Mononuclear cell (primary cell): ENCODE measurements at regions not wholly inside any gene's neighbourhood (a gene's known extent, or its start where the extent isn't known, plus 50 kb on each side); places are given as distances from the start of the nearest gene placed in this dataset.

Experiments
- H3K27me3 ChIP-seq: 2 replicates; pipeline ENCODE4 v1.6.0; 2011; ENCODE audit warnings: low read length, control low read depth; ENCODE audit not compliant: insufficient read depth
- H3K4me1 ChIP-seq: 2 replicates; pipeline ENCODE4 v1.5.1; 2011; ENCODE audit warnings: mild to moderate bottlenecking, low read length, control low read depth; ENCODE audit not compliant: insufficient read depth
- H3K4me3 ChIP-seq: 2 replicates; pipeline ENCODE4 v1.5.1; 2011; ENCODE audit warnings: mild to moderate bottlenecking, low read length, moderate library complexity
- H3K9me3 ChIP-seq: 2 replicates; pipeline ENCODE4 v1.5.1; 2011; ENCODE audit warnings: low read depth, mild to moderate bottlenecking, control low read depth, low read length

DNA sequence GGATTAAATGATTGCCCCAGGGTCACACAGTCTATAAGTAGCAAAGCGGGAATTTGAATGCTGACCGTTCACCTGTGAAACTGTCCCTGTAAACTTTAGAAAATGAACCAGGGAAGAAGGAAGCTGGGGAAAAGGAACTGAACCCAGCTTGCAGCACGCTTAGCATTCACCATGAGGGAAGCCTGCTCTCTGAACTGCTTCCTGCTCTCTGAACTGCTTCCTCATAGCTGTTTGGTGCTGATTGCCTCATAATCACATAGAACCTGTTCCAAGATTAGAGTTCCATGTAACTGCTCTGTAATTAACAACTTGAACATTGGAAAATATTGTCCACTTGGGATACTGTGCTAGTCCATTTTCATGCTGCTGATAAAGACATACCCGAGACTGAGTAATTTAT is 1504.8 kb upstream of the TMEM132C start:
- peaks cover 22% of the 10 kb centered on the region for H3K9me3 ChIP-seq
- no peaks in the 10 kb centered on the region for H3K27me3 ChIP-seq
- H3K4me1 ChIP-seq: no peaks in the 10 kb centered on the region
- no peak overlapping the region for H3K4me3 ChIP-seq

DNA sequence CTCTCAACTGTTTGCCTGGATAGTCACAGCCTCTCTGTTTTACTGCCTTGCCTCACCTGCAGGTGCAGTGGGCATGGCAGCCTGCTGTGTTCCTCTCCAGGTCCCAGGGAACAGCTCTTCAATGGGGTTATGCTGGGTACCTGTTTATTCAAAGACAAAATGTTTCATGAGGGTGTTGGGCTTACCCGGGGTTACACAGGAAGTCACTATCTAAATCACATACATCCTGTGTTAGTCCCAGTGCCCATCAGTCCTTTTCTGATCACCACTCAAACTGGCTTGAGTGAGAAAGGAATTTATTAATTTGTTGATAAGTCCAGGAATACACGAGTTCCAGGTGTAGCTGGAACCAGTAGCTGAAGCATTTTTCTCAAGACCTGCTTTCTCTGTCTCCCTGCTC is 1503.6 kb upstream of the TMEM132C start:
- Histone ChIP-seq H3K27me3 (no peaks in the 10 kb centered on the region), H3K4me3 (no peak overlapping the region), H3K9me3 (peaks cover 22% of the 10 kb centered on the region), H3K4me1 (no peaks in the 10 kb centered on the region)

GRCh38 chr12:126767334-126767733 is 1499.6 kb upstream of the TMEM132C start:
- H3K9me3 ChIP-seq: peaks cover 22% of the 10 kb centered on the region
- no peak overlapping the region for H3K4me3 ChIP-seq
- no peaks in the 10 kb centered on the region for H3K27me3 ChIP-seq
- H3K4me1 ChIP-seq: peaks cover 4% of the 10 kb centered on the region

- H3K4me3 ChIP-seq: no peak overlapping the region
- peaks cover 15% of the 10 kb centered on the region for H3K9me3 ChIP-seq
These were observed 1498.5 kb upstream of the TMEM132C start for GRCh38 chr12:126768517-126768916.

GRCh38 chr12:126770188-126770587 is 1496.8 kb upstream of the TMEM132C start:
- no peaks in the 10 kb centered on the region for H3K9me3 ChIP-seq
- no peaks in the 10 kb centered on the region for H3K27me3 ChIP-seq
- no peak overlapping the region for H3K4me3 ChIP-seq
- peaks cover 4% of the 10 kb centered on the region for H3K4me1 ChIP-seq

More at GRCh38 chr12:126768517-126768916, 1498.5 kb upstream of the TMEM132C start:
- peaks cover 4% of the 10 kb centered on the region for H3K4me1 ChIP-seq
- H3K27me3 ChIP-seq: no peaks in the 10 kb centered on the region

DNA sequence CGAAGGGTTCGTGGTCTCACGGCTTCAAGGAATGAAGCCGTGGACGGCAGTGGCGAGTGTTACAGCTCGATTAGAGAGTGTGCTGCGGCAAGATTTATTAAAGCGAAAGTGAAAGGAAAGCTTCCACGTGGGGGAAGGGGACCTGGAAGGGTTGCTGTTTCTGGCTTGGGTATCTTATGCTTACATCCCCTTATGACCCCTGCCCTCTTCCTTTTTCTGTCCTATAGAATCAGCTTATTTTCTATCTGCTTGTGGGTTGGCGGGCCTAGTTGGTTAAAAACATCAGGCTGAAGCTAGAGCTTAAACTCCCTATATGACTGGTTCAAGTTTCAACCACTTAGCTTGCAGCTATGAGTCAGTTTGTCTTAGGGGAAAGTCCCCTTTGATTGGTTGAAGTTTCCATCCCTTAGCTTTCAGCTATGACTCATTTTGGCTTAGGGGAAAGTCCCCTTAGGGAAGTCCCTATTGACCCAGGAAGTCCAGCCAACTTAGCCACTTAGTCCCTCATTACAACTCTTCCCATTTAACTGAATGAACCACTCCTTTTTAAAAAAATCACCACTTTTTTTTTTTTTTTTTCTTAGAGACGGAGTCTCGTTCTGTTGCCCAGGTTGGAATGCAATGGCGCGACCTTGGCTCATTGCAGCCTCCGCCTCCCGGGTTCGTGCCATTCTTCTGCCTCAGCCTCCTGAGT is 1494.7 kb upstream of the TMEM132C start:
- H3K9me3 ChIP-seq: no peaks in the 10 kb centered on the region
- H3K4me1 ChIP-seq: peaks cover 4% of the 10 kb centered on the region
- peak overlapping the region; percentile 25 for H3K4me3 ChIP-seq
- H3K27me3 ChIP-seq: no peaks in the 10 kb centered on the region

GRCh38 chr12:126773012-126773411 is 1494.0 kb upstream of the TMEM132C start:
- Histone ChIP-seq H3K27me3 (no peaks in the 10 kb centered on the region), H3K4me1 (peaks cover 4% of the 10 kb centered on the region)

DNA sequence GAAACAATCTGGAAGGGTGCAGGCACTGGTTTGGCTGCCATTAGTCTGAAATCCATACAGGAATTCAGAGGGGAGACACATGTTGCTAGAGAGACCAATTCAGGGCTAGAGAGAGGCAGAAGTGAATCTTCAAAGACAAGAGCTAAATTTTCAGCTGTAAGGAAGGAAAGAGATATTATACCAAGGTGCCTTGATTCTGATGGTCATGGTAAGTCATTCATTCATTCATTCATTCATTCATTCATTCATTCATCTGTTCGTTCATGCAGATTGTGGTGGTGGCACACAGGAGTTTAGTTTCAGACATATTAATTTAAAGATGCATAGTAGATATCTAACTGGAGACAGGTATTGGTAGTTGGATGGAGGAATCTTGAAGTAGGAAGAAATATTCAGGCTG is 1493.5 kb upstream of the TMEM132C start:
- no peaks in the 10 kb centered on the region for H3K9me3 ChIP-seq

More at GRCh38 chr12:126773012-126773411, 1494.0 kb upstream of the TMEM132C start:
- no peaks in the 10 kb centered on the region for H3K9me3 ChIP-seq
- H3K4me3 ChIP-seq: no peak overlapping the region

GRCh38 chr12:126776026-126776655 is 1490.8 kb upstream of the TMEM132C start:
- Histone ChIP-seq H3K4me1 (no peaks in the 10 kb centered on the region), H3K4me3 (no peak overlapping the region), H3K9me3 (no peaks in the 10 kb centered on the region)

More for the DNA sequence above, 1493.5 kb upstream of the TMEM132C start:
- peaks cover 4% of the 10 kb centered on the region for H3K4me1 ChIP-seq
- no peak overlapping the region for H3K4me3 ChIP-seq
- no peaks in the 10 kb centered on the region for H3K27me3 ChIP-seq

GRCh38 chr12:126780343-126780742 is 1486.6 kb upstream of the TMEM132C start:
- Histone ChIP-seq H3K4me3 (no peak overlapping the region), H3K4me1 (no peaks in the 10 kb centered on the region)

More at GRCh38 chr12:126776026-126776655, 1490.8 kb upstream of the TMEM132C start:
- no peaks in the 10 kb centered on the region for H3K27me3 ChIP-seq

DNA sequence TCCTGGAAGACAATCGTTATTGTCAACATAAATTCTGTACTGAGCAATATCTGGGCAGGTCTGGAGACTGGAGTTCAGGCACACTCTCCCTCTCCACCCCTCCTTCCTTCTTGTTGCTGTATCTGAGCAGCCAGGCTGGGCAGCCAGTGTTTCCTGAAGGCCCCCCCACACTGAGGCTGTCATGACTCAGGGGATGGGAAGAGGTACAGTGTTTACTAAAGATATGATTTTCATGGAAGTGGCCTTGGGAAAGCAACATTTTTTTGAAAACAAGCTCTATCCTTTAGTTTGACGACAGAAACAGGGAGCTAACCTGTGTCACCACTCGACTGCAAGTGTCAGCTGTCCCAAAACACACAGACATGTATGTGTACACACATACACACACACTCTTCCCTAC is 1485.4 kb upstream of the TMEM132C start:
- H3K27me3 ChIP-seq: no peaks in the 10 kb centered on the region
- no peaks in the 10 kb centered on the region for H3K9me3 ChIP-seq
- H3K4me3 ChIP-seq: no peak overlapping the region
- H3K4me1 ChIP-seq: no peaks in the 10 kb centered on the region

More at GRCh38 chr12:126780343-126780742, 1486.6 kb upstream of the TMEM132C start:
- Histone ChIP-seq H3K9me3 (no peaks in the 10 kb centered on the region), H3K27me3 (no peaks in the 10 kb centered on the region)

DNA sequence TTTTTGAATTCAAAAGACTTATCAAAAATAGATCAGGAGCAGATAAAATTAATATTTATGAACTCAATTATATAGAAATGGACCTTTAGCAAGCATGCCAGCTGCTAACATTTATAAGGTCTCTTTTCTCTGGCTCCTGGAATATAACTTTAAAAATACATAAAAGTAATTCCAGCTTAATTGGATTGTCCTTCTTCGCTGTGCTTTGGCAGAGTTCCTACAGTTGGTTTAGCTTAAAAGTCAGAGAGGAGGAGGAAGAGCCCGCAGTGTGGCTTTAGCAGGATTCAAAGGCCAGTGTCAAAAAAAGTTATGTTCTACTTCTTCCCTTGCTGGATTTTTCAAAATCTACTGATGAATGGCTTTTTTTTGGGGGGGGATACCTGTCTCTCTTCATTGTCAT is 1484.9 kb upstream of the TMEM132C start:
- no peaks in the 10 kb centered on the region for H3K9me3 ChIP-seq
- H3K27me3 ChIP-seq: no peaks in the 10 kb centered on the region

GRCh38 chr12:126784328-126784921 is 1482.5 kb upstream of the TMEM132C start:
- Histone ChIP-seq H3K4me1 (no peaks in the 10 kb centered on the region), H3K4me3 (no peak overlapping the region), H3K27me3 (no peaks in the 10 kb centered on the region), H3K9me3 (no peaks in the 10 kb centered on the region)

More for the DNA sequence above, 1484.9 kb upstream of the TMEM132C start:
- no peaks in the 10 kb centered on the region for H3K4me1 ChIP-seq
- no peak overlapping the region for H3K4me3 ChIP-seq

- Histone ChIP-seq H3K4me3 (no peak overlapping the region), H3K4me1 (no peaks in the 10 kb centered on the region), H3K27me3 (no peaks in the 10 kb centered on the region), H3K9me3 (no peaks in the 10 kb centered on the region)
These were observed 1477.0 kb upstream of the TMEM132C start for GRCh38 chr12:126789963-126790362.

DNA sequence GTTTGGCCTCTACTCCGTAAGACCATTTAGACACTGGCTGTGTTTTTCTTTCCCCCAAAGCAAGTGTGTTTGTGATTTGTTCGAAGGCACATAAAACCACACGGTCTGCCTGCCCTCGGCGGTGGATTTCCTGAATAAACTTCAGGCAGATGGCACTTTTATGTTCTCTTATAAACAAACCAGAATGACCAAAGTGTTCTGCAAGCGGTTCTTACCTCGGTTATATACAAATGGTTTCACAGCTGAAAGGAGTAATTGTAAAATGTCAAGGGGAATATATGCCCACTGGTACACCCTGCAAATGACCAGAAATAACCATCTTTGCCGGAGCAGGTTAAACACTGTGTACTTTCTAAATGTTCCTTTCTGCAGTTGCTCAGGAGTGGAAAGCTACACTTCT is 1475.8 kb upstream of the TMEM132C start:
- Histone ChIP-seq H3K4me3 (no peak overlapping the region), H3K27me3 (no peaks in the 10 kb centered on the region), H3K4me1 (no peaks in the 10 kb centered on the region), H3K9me3 (no peaks in the 10 kb centered on the region)
